Right ventricle myocardium inferior (tissue), 1 donor: ENCODE measurements at regions not wholly inside any gene's neighbourhood (a gene's known extent, or its start where the extent isn't known, plus 50 kb on each side); places are given as distances from the start of the nearest gene placed in this dataset.
A peak's percentile ranks its signal among the peaks of the same experiment; 100 is the strongest.

ENCODE experiments used
- ATAC-seq: fragments of 200-7000 bp; cut with Tn5 transposase; one replicate; pipeline ENCODE4 v1.9.1; 2020; ENCODE audit warnings: mild to moderate bottlenecking, moderate library complexity
- DNase-seq: peaks from one replicate; pipeline ENCODE4 v3.0.0; 2021; ENCODE audit errors: missing footprints
- intact Hi-C: fragments of 100-400 bp; cut with DNase I; formaldehyde crosslinking; loops from one replicate; pipeline ENCODE4 v1.11.0; 2022
- donor health status: DM: no; HTN: yes; CAD: no; lungs with severe emphysema.

DNA sequence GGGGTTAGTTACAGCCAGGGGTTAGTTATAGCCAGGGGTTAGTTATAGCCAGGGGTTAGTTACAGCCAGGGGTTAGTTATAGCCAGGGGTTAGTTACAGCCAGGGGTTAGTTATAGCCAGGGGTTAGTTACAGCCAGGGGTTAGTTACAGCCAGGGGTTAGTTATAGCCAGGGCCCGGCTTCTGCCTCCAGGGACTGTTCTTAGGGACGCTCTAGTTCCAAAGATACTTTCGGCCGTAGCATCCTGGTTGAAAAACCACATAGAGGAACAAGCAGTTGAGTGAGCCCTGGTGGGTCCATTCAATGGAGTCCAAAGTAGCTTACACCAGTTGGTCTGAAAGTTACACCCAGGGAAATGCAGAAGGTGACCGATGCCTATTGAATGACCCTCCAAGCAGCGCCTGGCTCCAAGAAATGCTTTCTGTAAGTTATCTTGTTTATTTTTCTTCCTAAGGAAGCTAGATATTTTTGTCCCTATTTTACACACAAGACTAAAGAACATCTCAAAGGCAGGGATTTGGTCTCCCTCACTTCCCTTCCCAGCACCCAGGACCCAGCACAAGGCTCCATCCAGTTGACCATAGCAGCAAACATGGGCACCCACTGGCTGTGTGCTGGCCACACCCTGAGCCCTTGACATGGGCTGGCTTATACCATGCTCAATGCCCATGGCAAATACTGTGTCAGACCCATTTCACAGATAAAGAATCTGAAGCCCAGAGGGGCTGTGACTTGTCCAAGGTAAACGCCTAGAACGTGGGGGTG, 49.7 kb upstream of the SHISAL1 start:
- ATAC-seq (no peak), DNase-seq (peak; percentile 25)
- intact Hi-C loops, result loop anchor here (10.0 kb wide), 1 partner anchor 368 kb away; no protein-coding TSS in a partner anchor
